IMR-90 (cell line): ENCODE measurements at regions not wholly inside any gene's neighbourhood (a gene's known extent, or its start where the extent isn't known, plus 50 kb on each side); places are given as distances from the start of the nearest gene placed in this dataset.

ENCODE experiments used
- ATAC-seq: fragments of 200-7000 bp; cut with Tn5 transposase; 2 replicates; pipeline ENCODE4 v1.9.1; 2020; ENCODE audit warnings: low read depth, mild to moderate bottlenecking, moderate library complexity
- BruUV-seq: library from RNA; stranded (reverse); fragments of 400-500 nt; replicated peaks from 2 replicates; lab custom pipeline; 2021; lab: Mats Ljungman, UMichigan
- CTCF ChIA-PET: fragments of 300-600 bp; formaldehyde crosslinking; extraction: SDS; loops from one replicate; lab custom pipeline; 2021; ENCODE audit warnings: antibody characterized with exemption; lab: Yijun Ruan, JAX
- POLR2A ChIA-PET: fragments of 300-600 bp; sonication (Branson Sonifier 250); formaldehyde crosslinking; loops from one replicate; lab custom pipeline; 2022; ENCODE audit warnings: antibody characterized with exemption; ENCODE audit not compliant: unreplicated experiment; lab: Charles Lee
- DNase-seq: peaks from one replicate; pipeline ENCODE4 v3.0.0; 2013
- H2AFZ ChIP-seq: replicated peaks from 2 replicates; pipeline ENCODE3; 2013; ENCODE audit warnings: low read length, mild to moderate bottlenecking; ENCODE audit not compliant: poor library complexity
- H2AK5ac ChIP-seq: 2 replicates; pipeline ENCODE4 v1.6.1; 2013; ENCODE audit warnings: low read depth, low read length, inconsistent platforms
- H2AK9ac ChIP-seq: replicated peaks from 2 replicates; pipeline ENCODE3; 2013; ENCODE audit warnings: mild to moderate bottlenecking, low read depth, low read length, moderate library complexity; ENCODE audit not compliant: poor library complexity
- H2BK120ac ChIP-seq: 2 replicates; pipeline ENCODE4 v1.6.1; 2013; ENCODE audit warnings: low read depth, low read length, inconsistent platforms
- H2BK15ac ChIP-seq: 3 replicates; pipeline ENCODE4 v1.6.1; 2013; ENCODE audit warnings: low read depth, low read length, inconsistent platforms
- H2BK20ac ChIP-seq: 2 replicates; pipeline ENCODE4 v1.6.1; 2013; ENCODE audit warnings: low read depth, mild to moderate bottlenecking, inconsistent platforms, low read length, moderate library complexity
- H2BK5ac ChIP-seq: 2 replicates; pipeline ENCODE4 v1.6.1; 2013; ENCODE audit warnings: mild to moderate bottlenecking, low read depth, low read length, inconsistent platforms; ENCODE audit not compliant: poor library complexity, severe bottlenecking
- H3K14ac ChIP-seq: replicated peaks from 2 replicates; pipeline ENCODE4 v1.6.1; 2013; ENCODE audit warnings: low read depth, low read length, inconsistent platforms
- H3K18ac ChIP-seq: 2 replicates; pipeline ENCODE4 v1.6.1; 2013; ENCODE audit warnings: low read depth, low read length, control low read depth
- H3K23ac ChIP-seq: 2 replicates; pipeline ENCODE4 v1.6.1; 2013; ENCODE audit warnings: low read depth, low read length, inconsistent platforms
- H3K27ac ChIP-seq: 2 replicates; pipeline ENCODE4 v1.5.1; 2013; ENCODE audit warnings: mild to moderate bottlenecking, control low read depth, low read length; ENCODE audit not compliant: insufficient read depth
- H3K27me3 ChIP-seq: 2 replicates; pipeline ENCODE4 v1.6.1; 2013; ENCODE audit warnings: low read length; ENCODE audit not compliant: control insufficient read depth, insufficient read depth
- H3K36me3 ChIP-seq: 2 replicates; pipeline ENCODE4 v1.6.1; 2013; ENCODE audit warnings: low read length, mixed read lengths; ENCODE audit not compliant: control insufficient read depth, insufficient read depth
- H3K4ac ChIP-seq: 2 replicates; pipeline ENCODE4 v1.6.1; 2013; ENCODE audit warnings: low read depth, low read length, inconsistent platforms
- H3K4me1 ChIP-seq: 2 replicates; pipeline ENCODE4 v1.6.1; 2013; ENCODE audit warnings: low read length, mixed read lengths; ENCODE audit not compliant: control insufficient read depth, insufficient read depth
- H3K4me2 ChIP-seq: 2 replicates; pipeline ENCODE4 v1.6.1; 2013; ENCODE audit warnings: low read depth, mild to moderate bottlenecking, control low read depth, low read length, moderate library complexity
- H3K4me3 ChIP-seq: 2 replicates; pipeline ENCODE4 v1.5.1; 2013; ENCODE audit warnings: low read depth, mild to moderate bottlenecking, control low read depth, low read length, moderate library complexity; ENCODE audit not compliant: insufficient read depth
- H3K56ac ChIP-seq: 2 replicates; pipeline ENCODE4 v1.6.1; 2013; ENCODE audit warnings: low read length, inconsistent platforms; ENCODE audit not compliant: insufficient read depth; ENCODE audit errors: extremely low read depth
- H3K79me1 ChIP-seq, 2 experiments: 2 replicates each; pipeline ENCODE4 v1.6.1; 2013; ENCODE audit warnings: low read length in 2 of 2, inconsistent platforms in 1 of 2, low read depth in 1 of 2
- H3K9ac ChIP-seq: 2 replicates; pipeline ENCODE4 v1.6.1; 2013; ENCODE audit warnings: low read depth, low read length, control low read depth
- H3K9me1 ChIP-seq: 2 replicates; pipeline ENCODE4 v1.6.1; 2013; ENCODE audit warnings: low read length, inconsistent platforms; ENCODE audit not compliant: insufficient read depth
- H3K9me3 ChIP-seq: 2 replicates; pipeline ENCODE4 v1.6.1; 2013; ENCODE audit warnings: low read length; ENCODE audit not compliant: control insufficient read depth, insufficient read depth
- H4K20me1 ChIP-seq: 2 replicates; pipeline ENCODE4 v1.6.1; 2013; ENCODE audit warnings: low read length, inconsistent platforms; ENCODE audit not compliant: insufficient read depth
- H4K5ac ChIP-seq: 2 replicates; pipeline ENCODE4 v1.6.1; 2013; ENCODE audit warnings: mild to moderate bottlenecking, low read depth, low read length, control low read depth
- H4K8ac ChIP-seq, 2 experiments: 2 replicates each; pipeline ENCODE4 v1.6.1; 2013; ENCODE audit warnings: low read depth in 2 of 2, low read length in 2 of 2, control low read depth in 1 of 2, inconsistent platforms in 1 of 2
- H4K91ac ChIP-seq: 2 replicates; pipeline ENCODE4 v1.6.1; 2013; ENCODE audit warnings: low read depth, low read length, inconsistent platforms; ENCODE audit not compliant: insufficient read depth
- CEBPB ChIP-seq: IDR thresholded peaks from 2 replicates; pipeline ENCODE4 v1.6.1; 2012; ENCODE audit warnings: low read depth, low read length, improper control_type of control experiment
- CTCF ChIP-seq: conservative IDR thresholded peaks from 2 replicates; pipeline ENCODE4 v1.5.1; 2012; ENCODE audit warnings: mild to moderate bottlenecking, low read depth, low read length, improper control_type of control experiment
- FOS ChIP-seq: fragments of 150-350 bp; IDR thresholded peaks from 2 replicates; pipeline ENCODE4 v1.6.1; 2016; ENCODE audit warnings: low read depth, low read length
- MAFK ChIP-seq: IDR thresholded peaks from 2 replicates; pipeline ENCODE4 v1.6.1; 2012; ENCODE audit warnings: low read depth, low read length, improper control_type of control experiment
- MAZ ChIP-seq: IDR thresholded peaks from 2 replicates; pipeline ENCODE4 v1.6.1; 2012; ENCODE audit warnings: low read depth, mild to moderate bottlenecking, low read length, improper control_type of control experiment, moderate library complexity, borderline replicate concordance
- MXI1 ChIP-seq: IDR thresholded peaks from 2 replicates; pipeline ENCODE4 v1.6.1; 2012; ENCODE audit warnings: low read depth, mild to moderate bottlenecking, low read length, moderate library complexity, borderline replicate concordance
- NFE2L2 ChIP-seq: fragments of 150-350 bp; IDR thresholded peaks from 2 replicates; pipeline ENCODE4 v1.6.1; 2016; ENCODE audit warnings: low read depth, mild to moderate bottlenecking, low read length
- POLR2A ChIP-seq: IDR thresholded peaks from 2 replicates; pipeline ENCODE4 v1.6.1; 2012; ENCODE audit warnings: mild to moderate bottlenecking, low read depth, low read length
- RAD21 ChIP-seq: IDR thresholded peaks from 2 replicates; pipeline ENCODE4 v1.6.1; 2012; ENCODE audit warnings: low read length, improper control_type of control experiment
- RCOR1 ChIP-seq: IDR thresholded peaks from 2 replicates; pipeline ENCODE4 v1.6.1; 2012; ENCODE audit warnings: mild to moderate bottlenecking, low read length, improper control_type of control experiment; ENCODE audit not compliant: insufficient replicate concordance
- RFX5 ChIP-seq: IDR thresholded peaks from 2 replicates; pipeline ENCODE4 v1.8.0; 2012; ENCODE audit warnings: low read depth, mild to moderate bottlenecking, low read length, moderate library complexity
- SMC3 ChIP-seq: fragments of 150-350 bp; IDR thresholded peaks from 2 replicates; pipeline ENCODE4 v1.6.1; 2016; ENCODE audit warnings: low read depth, mild to moderate bottlenecking, antibody characterized with exemption, low read length, moderate library complexity
- WGBS, 2 experiments: methylation state at CpG; one replicate each; pipeline versions ENCODE4 v1.1.5 to v1.1.7; 2013; ENCODE audit warnings: missing lambda C conversion rate in 2 of 2; ENCODE audit not compliant: insufficient read length in 1 of 2; ENCODE audit errors: extremely low coverage in 2 of 2; 5-methylcytosine and 5-hydroxymethylcytosine counted together
- dilution Hi-C: fragments of 300-500 bp; cut with HindIII; formaldehyde crosslinking; loops from one replicate; pipeline ENCODE4 v1.14.3; 2018; ENCODE audit warnings: low sequenced_read_pairs; ENCODE audit not compliant: unreplicated experiment
- in situ Hi-C: fragments of 300-500 bp; cut with MboI; formaldehyde crosslinking; loops from 3 replicates; pipeline ENCODE4 v1.14.3; 2019; ENCODE audit warnings: low sequenced_read_pairs, inconsistent platforms, mixed read lengths
- intact Hi-C: fragments of 100-400 bp; cut with micrococcal nuclease; formaldehyde crosslinking; loops from 2 replicates; pipeline ENCODE4 v1.10.0; 2022
- TF ChIP-seq, protein P1 (sequence below): fragments of 150-350 bp; IDR thresholded peaks from 2 replicates; pipeline ENCODE4 v1.6.1; 2016; ENCODE audit warnings: low read depth, mild to moderate bottlenecking, low read length, moderate library complexity, borderline replicate concordance
- TF ChIP-seq, protein P2 (sequence below): fragments of 150-350 bp; IDR thresholded peaks from 2 replicates; pipeline ENCODE4 v1.6.1; 2017; ENCODE audit warnings: mild to moderate bottlenecking, antibody characterized with exemption, low read length, low read depth

GRCh38 chr6:166736634-166737033, 109.6 kb upstream of the RPS6KA2 start:
- DNase-seq (peak; percentile 59), ATAC-seq (peak; percentile 30; the same call in 1 of the 2 replicates)
- H4K8ac ChIP-seq: no peak overlapping the region
- no peak overlapping the region for H2BK120ac ChIP-seq
- WGBS, 2 experiments: no CpG with 5 or more reads among the region's 6 CpGs
- no peaks in the 10 kb centered on the region for H3K79me1 ChIP-seq
- peaks cover 3% of the 10 kb centered on the region; the same call in 1 of the 2 replicates for H3K27me3 ChIP-seq
- H3K27ac ChIP-seq: no peak overlapping the region
- no peak for TF ChIP-seq MAFK
- no peak for TF ChIP-seq NFE2L2
- no peak for TF ChIP-seq SMC3
- no peak for TF ChIP-seq RFX5
- TF ChIP-seq, protein P1, sequence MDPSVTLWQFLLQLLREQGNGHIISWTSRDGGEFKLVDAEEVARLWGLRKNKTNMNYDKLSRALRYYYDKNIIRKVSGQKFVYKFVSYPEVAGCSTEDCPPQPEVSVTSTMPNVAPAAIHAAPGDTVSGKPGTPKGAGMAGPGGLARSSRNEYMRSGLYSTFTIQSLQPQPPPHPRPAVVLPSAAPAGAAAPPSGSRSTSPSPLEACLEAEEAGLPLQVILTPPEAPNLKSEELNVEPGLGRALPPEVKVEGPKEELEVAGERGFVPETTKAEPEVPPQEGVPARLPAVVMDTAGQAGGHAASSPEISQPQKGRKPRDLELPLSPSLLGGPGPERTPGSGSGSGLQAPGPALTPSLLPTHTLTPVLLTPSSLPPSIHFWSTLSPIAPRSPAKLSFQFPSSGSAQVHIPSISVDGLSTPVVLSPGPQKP: no peak
- TF ChIP-seq, protein P2, sequence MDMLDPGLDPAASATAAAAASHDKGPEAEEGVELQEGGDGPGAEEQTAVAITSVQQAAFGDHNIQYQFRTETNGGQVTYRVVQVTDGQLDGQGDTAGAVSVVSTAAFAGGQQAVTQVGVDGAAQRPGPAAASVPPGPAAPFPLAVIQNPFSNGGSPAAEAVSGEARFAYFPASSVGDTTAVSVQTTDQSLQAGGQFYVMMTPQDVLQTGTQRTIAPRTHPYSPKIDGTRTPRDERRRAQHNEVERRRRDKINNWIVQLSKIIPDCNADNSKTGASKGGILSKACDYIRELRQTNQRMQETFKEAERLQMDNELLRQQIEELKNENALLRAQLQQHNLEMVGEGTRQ: no peak
- TF ChIP-seq RAD21: no peak
- no peak for TF ChIP-seq MAZ
- no peak for TF ChIP-seq RCOR1
- TF ChIP-seq CTCF: no peak
- no peak for TF ChIP-seq FOS
- TF ChIP-seq POLR2A: no peak
- no peak for TF ChIP-seq MXI1
- TF ChIP-seq CEBPB: no peak
- no peak overlapping the region for H4K5ac ChIP-seq
- ChIA-PET CTCF (no interaction called here), POLR2A (interaction anchor here (0.6 to 0.7 kb wide), 2 partner anchors 8 to 297 kb away, joined by 3 read pairs; no protein-coding TSS in a partner anchor)
- H3K14ac ChIP-seq: no peak overlapping the region
- no peaks in the 10 kb centered on the region for H3K9me3 ChIP-seq
- no peaks in the 10 kb centered on the region for H4K20me1 ChIP-seq
- H3K36me3 ChIP-seq: no peaks in the 10 kb centered on the region
- no peak overlapping the region for H2BK15ac ChIP-seq
- H3K4me3 ChIP-seq: no peak overlapping the region
- H3K9ac ChIP-seq: no peak overlapping the region
- in situ Hi-C loops (no loop called here), dilution Hi-C loops (no loop called here), intact Hi-C loops (no loop called here)
- no peak overlapping the region for H4K91ac ChIP-seq
- H3K4me1 ChIP-seq: peaks cover 8% of the 10 kb centered on the region; the same call in 1 of the 2 replicates
- no peak overlapping the region for H3K56ac ChIP-seq
- H2AK5ac ChIP-seq: no peak overlapping the region
- no TSS peak for BruUV-seq
- peak overlapping the region; percentile 13 for H2AFZ ChIP-seq
- H3K4me2 ChIP-seq: no peak overlapping the region
- H3K9me1 ChIP-seq: peaks cover 8% of the 10 kb centered on the region; the same call in 1 of the 2 replicates
- no peak overlapping the region for H3K18ac ChIP-seq
- no peak overlapping the region for H3K4ac ChIP-seq
- H2BK5ac ChIP-seq: no peak overlapping the region
- H2BK20ac ChIP-seq: no peak overlapping the region
- H2AK9ac ChIP-seq: peak overlapping the region; percentile 3
- no peak overlapping the region for H3K23ac ChIP-seq
